H1 (cell line): ENCODE measurements at regions not wholly inside any gene's neighbourhood (a gene's known extent, or its start where the extent isn't known, plus 50 kb on each side); places are given as distances from the start of the nearest gene placed in this dataset.

Experiments used
- CEBPB ChIP-seq: IDR thresholded peaks from 2 replicates; pipeline ENCODE4 v1.6.1; 2012; ENCODE audit warnings: low read depth, low read length
- CREB1 ChIP-seq: IDR thresholded peaks from 2 replicates; pipeline ENCODE4 v1.6.1; 2012; ENCODE audit warnings: inconsistent platforms
- E2F6 ChIP-seq: IDR thresholded peaks from 2 replicates; pipeline ENCODE4 v1.6.1; 2012; ENCODE audit warnings: inconsistent platforms
- GABPA ChIP-seq: IDR thresholded peaks from 2 replicates; pipeline ENCODE4 v1.6.1; 2011; ENCODE audit warnings: mild to moderate bottlenecking, low read length, moderate library complexity, borderline replicate concordance; ENCODE audit not compliant: insufficient read depth
- HDAC2 ChIP-seq, 2 experiments: fragments of 300-600 bp in 1 of 2; sonication (generic) in 1 of 2; IDR thresholded peaks; 2 replicates each; pipeline ENCODE4 v1.6.1; 2011 to 2012; ENCODE audit warnings: low read depth in 2 of 2, low read length in 2 of 2, mild to moderate bottlenecking in 2 of 2, moderate library complexity in 2 of 2, borderline replicate concordance in 1 of 2, inconsistent platforms in 1 of 2
- RAD21 ChIP-seq, 2 experiments: IDR thresholded peaks in 1 of 2; conservative IDR thresholded peaks in 1 of 2; 2 replicates each; pipeline ENCODE4 v1.6.1; 2011; ENCODE audit warnings: low read depth in 2 of 2, low read length in 2 of 2, improper control_type of control experiment in 1 of 2, inconsistent platforms in 1 of 2, mild to moderate bottlenecking in 1 of 2, moderate library complexity in 1 of 2
- RFX5 ChIP-seq: IDR thresholded peaks from 2 replicates; pipeline ENCODE4 v1.6.1; 2011; ENCODE audit warnings: low read depth, low read length, improper control_type of control experiment, borderline replicate concordance
- TAF1 ChIP-seq: IDR thresholded peaks from 2 replicates; pipeline ENCODE4 v1.6.1; 2011; ENCODE audit warnings: mild to moderate bottlenecking, low read depth, low read length

- TF ChIP-seq CEBPB, result no peak
- no peak for TF ChIP-seq TAF1
- no peak for TF ChIP-seq CREB1
- TF ChIP-seq GABPA, result no peak
- TF ChIP-seq HDAC2 (IDR thresholded peaks at IDR 0.05; ENCODE audit: borderline replicate concordance in 1 of 2, low read depth in 2 of 2, low read length in 2 of 2), result no peak
- TF ChIP-seq E2F6, result no peak
- TF ChIP-seq RAD21 (IDR thresholded peaks at IDR 0.05 in 1 of 2, conservative IDR thresholded peaks at IDR 0.05 in 1 of 2; ENCODE audit: low read depth in 2 of 2, low read length in 2 of 2), result no peak
- TF ChIP-seq RFX5, result no peak
Measured at GRCh38 chr6:122077603-122078002, 321.8 kb upstream of the HSF2 start (continued).
